SK-N-SH treated with all-trans-retinoic acid at 6 μM for 48 hours (cell line): ENCODE measurements at regions not wholly inside any gene's neighbourhood (a gene's known extent, or its start where the extent isn't known, plus 50 kb on each side); places are given as distances from the start of the nearest gene placed in this dataset.
A peak's percentile ranks its signal among the peaks of the same experiment; 100 is the strongest.

Experiments
- ATAC-seq: fragments of 200-7000 bp; cut with Tn5 transposase; 3 replicates; pipeline ENCODE4 v1.9.1; 2020; ENCODE audit warnings: mild to moderate bottlenecking, moderate library complexity
- ARNTL ChIP-seq: fragments of 450-650 bp; formaldehyde crosslinking; IDR thresholded peaks from 2 replicates; pipeline ENCODE4 v1.5.0; 2020; ENCODE audit warnings: low read depth, mild to moderate bottlenecking, moderate library complexity, borderline replicate concordance
- BACH2 ChIP-seq: fragments of 250-450 bp; sonication (Bioruptor Pico); IDR thresholded peaks from 2 replicates; pipeline ENCODE4 v1.9.0; 2021; ENCODE audit warnings: mild to moderate bottlenecking, borderline replicate concordance
- CSDC2 ChIP-seq: fragments of 250-450 bp; sonication (Bioruptor Pico); IDR thresholded peaks from 2 replicates; pipeline ENCODE4 v1.5.0; 2020; ENCODE audit warnings: mild to moderate bottlenecking, moderate library complexity
- ESRRG ChIP-seq: fragments of 250-450 bp; sonication (Bioruptor Pico); IDR thresholded peaks from 2 replicates; pipeline ENCODE4 v1.6.1; 2021; ENCODE audit warnings: mild to moderate bottlenecking
- GLIS3 ChIP-seq: fragments of 250-450 bp; sonication (Bioruptor Pico); IDR thresholded peaks from 2 replicates; pipeline ENCODE4 v1.5.0; 2020; ENCODE audit warnings: mild to moderate bottlenecking, moderate library complexity
- ISL1 ChIP-seq: fragments of 250-450 bp; sonication (Bioruptor Pico); IDR thresholded peaks from 2 replicates; pipeline ENCODE4 v2.1.2; 2022; ENCODE audit warnings: mild to moderate bottlenecking, moderate library complexity
- POU6F1 ChIP-seq: fragments of 250-450 bp; sonication (Bioruptor Pico); IDR thresholded peaks from 2 replicates; pipeline ENCODE4 v1.8.0; 2021; ENCODE audit warnings: low read depth, mild to moderate bottlenecking, moderate library complexity, borderline replicate concordance
- PPARA ChIP-seq: fragments of 250-450 bp; sonication (Bioruptor Pico); IDR thresholded peaks from 2 replicates; pipeline ENCODE4 v1.5.0; 2020; ENCODE audit warnings: mild to moderate bottlenecking, borderline replicate concordance
- RARB ChIP-seq: fragments of 250-450 bp; sonication (Bioruptor Pico); IDR thresholded peaks from 2 replicates; pipeline ENCODE4 v1.8.0; 2021; ENCODE audit warnings: mild to moderate bottlenecking, moderate library complexity
- SNAI2 ChIP-seq: fragments of 250-450 bp; sonication (Bioruptor Pico); IDR thresholded peaks from 2 replicates; pipeline ENCODE4 v1.5.0; 2020; ENCODE audit warnings: mild to moderate bottlenecking, moderate library complexity
- TCF4 ChIP-seq: fragments of 250-450 bp; sonication (Bioruptor Pico); IDR thresholded peaks from 2 replicates; pipeline ENCODE4 v1.8.0; 2021; ENCODE audit warnings: mild to moderate bottlenecking, moderate library complexity, borderline replicate concordance
- TOX ChIP-seq: fragments of 250-450 bp; sonication (Bioruptor Pico); IDR thresholded peaks from 2 replicates; pipeline ENCODE4 v1.8.0; 2021; ENCODE audit warnings: mild to moderate bottlenecking, moderate library complexity, borderline replicate concordance
- TSHZ2 ChIP-seq: fragments of 250-450 bp; sonication (Bioruptor Pico); IDR thresholded peaks from 2 replicates; pipeline ENCODE4 v1.5.0; 2020; ENCODE audit warnings: mild to moderate bottlenecking, moderate library complexity
- ZC3H10 ChIP-seq: fragments of 250-450 bp; sonication (Bioruptor Pico); IDR thresholded peaks from 2 replicates; pipeline ENCODE4 v1.5.1; 2021; ENCODE audit warnings: mild to moderate bottlenecking, moderate library complexity
- ZNF565 ChIP-seq: fragments of 450-650 bp; formaldehyde crosslinking; conservative IDR thresholded peaks from 2 replicates; pipeline ENCODE4 v1.5.0; 2020; ENCODE audit warnings: low read depth, mild to moderate bottlenecking, moderate library complexity
- ZNF70 ChIP-seq: fragments of 450-650 bp; formaldehyde crosslinking; IDR thresholded peaks from 2 replicates; pipeline ENCODE4 v1.5.0; 2020; ENCODE audit warnings: mild to moderate bottlenecking, moderate library complexity
- ZNF8 ChIP-seq: fragments of 450-650 bp; formaldehyde crosslinking; IDR thresholded peaks from 2 replicates; pipeline ENCODE4 v1.5.0; 2020; ENCODE audit warnings: mild to moderate bottlenecking, moderate library complexity
- TF ChIP-seq, protein P1 (sequence below): fragments of 250-450 bp; sonication (Bioruptor Pico); IDR thresholded peaks from 2 replicates; pipeline ENCODE4 v1.5.1; 2020; ENCODE audit warnings: low read depth, mild to moderate bottlenecking, moderate library complexity
- TF ChIP-seq, protein P2 (sequence below): fragments of 250-450 bp; sonication (Bioruptor Pico); IDR thresholded peaks from 2 replicates; pipeline ENCODE4 v1.5.1; 2021; ENCODE audit warnings: mild to moderate bottlenecking, moderate library complexity
- TF ChIP-seq, protein P3 (sequence below): fragments of 250-450 bp; sonication (Bioruptor Pico); IDR thresholded peaks from 2 replicates; pipeline ENCODE4 v1.8.0; 2020; ENCODE audit warnings: mild to moderate bottlenecking, moderate library complexity, borderline replicate concordance

- TF ChIP-seq, protein P1, sequence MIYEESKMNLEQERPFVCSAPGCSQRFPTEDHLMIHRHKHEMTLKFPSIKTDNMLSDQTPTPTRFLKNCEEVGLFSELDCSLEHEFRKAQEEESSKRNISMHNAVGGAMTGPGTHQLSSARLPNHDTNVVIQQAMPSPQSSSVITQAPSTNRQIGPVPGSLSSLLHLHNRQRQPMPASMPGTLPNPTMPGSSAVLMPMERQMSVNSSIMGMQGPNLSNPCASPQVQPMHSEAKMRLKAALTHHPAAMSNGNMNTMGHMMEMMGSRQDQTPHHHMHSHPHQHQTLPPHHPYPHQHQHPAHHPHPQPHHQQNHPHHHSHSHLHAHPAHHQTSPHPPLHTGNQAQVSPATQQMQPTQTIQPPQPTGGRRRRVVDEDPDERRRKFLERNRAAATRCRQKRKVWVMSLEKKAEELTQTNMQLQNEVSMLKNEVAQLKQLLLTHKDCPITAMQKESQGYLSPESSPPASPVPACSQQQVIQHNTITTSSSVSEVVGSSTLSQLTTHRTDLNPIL (CRISPR knock-in tag), result peak; percentile 35
- TF ChIP-seq ISL1 (CRISPR knock-in tag) (peak; percentile 87), ZC3H10 (CRISPR knock-in tag) (0 out of 2 replicates have a peak, but pooled peaks have one; percentile 53), PPARA (CRISPR knock-in tag) (no peak)
These were observed 71.9 kb upstream of the KLF12 start for GRCh38 chr13:74206061-74206561.

DNA sequence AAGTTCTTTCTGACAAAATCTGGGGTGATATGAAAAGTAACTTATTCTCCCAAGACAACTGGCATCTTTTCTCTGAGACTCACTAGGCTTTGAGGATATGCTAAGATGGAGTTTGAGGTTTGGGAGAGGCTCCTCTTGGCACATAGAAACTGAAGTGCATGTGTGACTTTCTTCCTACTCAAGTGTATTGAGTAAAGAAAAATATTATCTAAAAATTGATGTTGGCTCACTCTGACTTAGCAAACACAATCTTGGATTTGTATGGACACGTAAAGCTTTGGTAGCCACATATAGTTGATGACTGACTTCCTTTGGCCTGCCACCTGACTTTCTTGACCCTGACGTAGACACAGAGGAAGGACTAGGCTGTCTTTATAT lies 71.1 kb upstream of the KLF12 start:
- no peak for ATAC-seq

More at GRCh38 chr13:74206061-74206561, 71.9 kb upstream of the KLF12 start:
- peak; percentile 48 for ATAC-seq

DNA sequence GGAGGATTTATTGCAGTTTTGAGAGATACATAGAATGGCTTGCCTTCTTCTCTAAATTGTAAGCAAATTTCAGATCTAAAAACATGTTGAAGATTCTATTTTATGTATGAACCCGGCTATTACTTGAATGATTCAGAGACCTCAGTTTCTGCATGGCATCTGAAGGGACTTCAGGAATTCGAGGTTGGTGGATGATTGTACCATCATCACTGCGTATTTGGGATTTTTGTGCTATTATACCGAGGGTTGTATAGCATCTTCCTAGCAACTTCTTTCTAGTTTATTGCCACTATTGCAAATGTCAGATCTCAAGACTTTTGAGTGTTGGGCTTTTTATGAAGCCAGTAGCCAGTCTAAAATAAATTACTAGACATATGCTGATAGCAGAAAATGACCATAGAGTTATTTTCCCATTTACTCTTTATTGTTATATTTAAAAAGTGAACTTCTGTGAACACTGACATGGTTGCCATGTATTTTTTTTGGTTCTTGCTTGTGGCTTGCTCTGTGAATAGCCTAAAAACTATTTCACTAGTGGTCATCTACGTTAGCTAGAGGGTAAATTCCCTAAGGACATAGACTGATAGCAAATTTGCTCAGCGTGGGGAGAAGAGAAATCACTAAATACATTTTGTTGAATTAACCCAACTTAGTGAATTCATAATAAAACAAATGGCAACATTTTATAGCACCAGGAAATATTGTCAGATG lies 70.6 kb upstream of the KLF12 start:
- ATAC-seq, result no peak
- TF ChIP-seq ARNTL (CRISPR knock-in tag) (no peak), TOX (no peak), TSHZ2 (CRISPR knock-in tag) (no peak), ISL1 (CRISPR knock-in tag) (no peak), CSDC2 (CRISPR knock-in tag) (no peak), SNAI2 (CRISPR knock-in tag) (no peak), ZC3H10 (CRISPR knock-in tag) (no peak), POU6F1 (no peak), PPARA (CRISPR knock-in tag) (no peak), RARB (CRISPR knock-in tag) (no peak), ZNF70 (CRISPR knock-in tag) (no peak), BACH2 (no peak), ZNF565 (CRISPR knock-in tag) (no peak), ZNF8 (CRISPR knock-in tag) (no peak), GLIS3 (no peak)
- TF ChIP-seq, protein P2, sequence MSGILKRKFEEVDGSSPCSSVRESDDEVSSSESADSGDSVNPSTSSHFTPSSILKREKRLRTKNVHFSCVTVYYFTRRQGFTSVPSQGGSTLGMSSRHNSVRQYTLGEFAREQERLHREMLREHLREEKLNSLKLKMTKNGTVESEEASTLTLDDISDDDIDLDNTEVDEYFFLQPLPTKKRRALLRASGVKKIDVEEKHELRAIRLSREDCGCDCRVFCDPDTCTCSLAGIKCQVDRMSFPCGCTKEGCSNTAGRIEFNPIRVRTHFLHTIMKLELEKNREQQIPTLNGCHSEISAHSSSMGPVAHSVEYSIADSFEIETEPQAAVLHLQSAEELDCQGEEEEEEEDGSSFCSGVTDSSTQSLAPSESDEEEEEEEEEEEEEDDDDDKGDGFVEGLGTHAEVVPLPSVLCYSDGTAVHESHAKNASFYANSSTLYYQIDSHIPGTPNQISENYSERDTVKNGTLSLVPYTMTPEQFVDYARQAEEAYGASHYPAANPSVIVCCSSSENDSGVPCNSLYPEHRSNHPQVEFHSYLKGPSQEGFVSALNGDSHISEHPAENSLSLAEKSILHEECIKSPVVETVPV (CRISPR knock-in tag), result no peak
- TF ChIP-seq, protein P3, sequence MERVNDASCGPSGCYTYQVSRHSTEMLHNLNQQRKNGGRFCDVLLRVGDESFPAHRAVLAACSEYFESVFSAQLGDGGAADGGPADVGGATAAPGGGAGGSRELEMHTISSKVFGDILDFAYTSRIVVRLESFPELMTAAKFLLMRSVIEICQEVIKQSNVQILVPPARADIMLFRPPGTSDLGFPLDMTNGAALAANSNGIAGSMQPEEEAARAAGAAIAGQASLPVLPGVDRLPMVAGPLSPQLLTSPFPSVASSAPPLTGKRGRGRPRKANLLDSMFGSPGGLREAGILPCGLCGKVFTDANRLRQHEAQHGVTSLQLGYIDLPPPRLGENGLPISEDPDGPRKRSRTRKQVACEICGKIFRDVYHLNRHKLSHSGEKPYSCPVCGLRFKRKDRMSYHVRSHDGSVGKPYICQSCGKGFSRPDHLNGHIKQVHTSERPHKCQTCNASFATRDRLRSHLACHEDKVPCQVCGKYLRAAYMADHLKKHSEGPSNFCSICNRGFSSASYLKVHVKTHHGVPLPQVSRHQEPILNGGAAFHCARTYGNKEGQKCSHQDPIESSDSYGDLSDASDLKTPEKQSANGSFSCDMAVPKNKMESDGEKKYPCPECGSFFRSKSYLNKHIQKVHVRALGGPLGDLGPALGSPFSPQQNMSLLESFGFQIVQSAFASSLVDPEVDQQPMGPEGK (CRISPR knock-in tag), result no peak

More for the DNA sequence above, 71.1 kb upstream of the KLF12 start:
- no peak for TF ChIP-seq POU6F1
- TF ChIP-seq RARB (CRISPR knock-in tag), result no peak
- no peak for TF ChIP-seq PPARA (CRISPR knock-in tag)
- TF ChIP-seq TCF4 (CRISPR knock-in tag), result no peak
- no peak for TF ChIP-seq ISL1 (CRISPR knock-in tag)
- no peak for TF ChIP-seq CSDC2 (CRISPR knock-in tag)
- TF ChIP-seq SNAI2 (CRISPR knock-in tag), result no peak
- no peak for TF ChIP-seq ESRRG (CRISPR knock-in tag)
- TF ChIP-seq, protein P1 (CRISPR knock-in tag), result no peak
- TF ChIP-seq ZC3H10 (CRISPR knock-in tag), result no peak
- no peak for TF ChIP-seq BACH2
- TF ChIP-seq ARNTL (CRISPR knock-in tag), result no peak
- TF ChIP-seq ZNF565 (CRISPR knock-in tag), result no peak
- TF ChIP-seq, all 23 proteins: peak for 0
